GM10266 (cell line): ENCODE measurements at regions not wholly inside any gene's neighbourhood (a gene's known extent, or its start where the extent isn't known, plus 50 kb on each side); places are given as distances from the start of the nearest gene placed in this dataset.

Source experiments
- DNase-seq: peaks from one replicate; pipeline ENCODE4 v3.0.0; 2012; ENCODE audit errors: extremely low spot score
- CTCF ChIP-seq: IDR thresholded peaks from 2 replicates; pipeline ENCODE4 v1.5.1; 2012; ENCODE audit warnings: mild to moderate bottlenecking, low read depth; ENCODE audit not compliant: control insufficient read depth, insufficient read depth; ENCODE audit errors: missing control alignments

DNA sequence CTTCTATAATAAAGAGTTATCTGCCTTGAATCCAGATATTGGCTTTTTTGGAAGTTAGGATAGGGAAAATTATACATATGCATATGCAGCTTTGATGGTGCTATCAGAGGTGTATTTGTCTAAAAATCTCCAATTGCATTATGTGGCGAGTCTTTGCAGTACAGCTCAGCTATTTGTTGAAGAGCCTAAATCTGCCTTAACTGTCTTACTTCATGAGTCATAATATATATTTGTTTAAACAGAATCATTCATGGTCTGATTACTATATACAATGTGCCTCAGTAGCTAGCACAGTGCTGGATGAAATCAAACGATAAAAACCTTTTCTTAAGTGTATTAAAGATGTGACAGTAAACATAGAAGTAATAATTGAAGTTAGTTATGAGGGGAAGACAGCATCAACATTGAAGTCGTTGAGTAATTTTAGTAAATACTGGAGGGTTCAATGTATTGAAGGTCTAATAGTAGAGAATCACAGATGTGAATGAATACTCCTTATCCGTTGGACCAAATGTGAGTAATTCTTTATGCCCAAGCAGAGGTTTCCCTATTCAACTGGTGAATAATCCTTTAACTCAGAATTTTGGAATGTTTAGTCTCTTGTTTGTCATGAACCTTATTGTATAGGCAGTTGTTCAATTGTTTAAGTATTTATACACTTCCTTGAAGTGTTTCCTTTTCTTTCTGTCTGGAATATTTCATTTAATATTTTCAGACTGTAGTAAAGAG lies 74.8 kb upstream of the NAALADL2 start:
- TF ChIP-seq CTCF, result no peak

DNA sequence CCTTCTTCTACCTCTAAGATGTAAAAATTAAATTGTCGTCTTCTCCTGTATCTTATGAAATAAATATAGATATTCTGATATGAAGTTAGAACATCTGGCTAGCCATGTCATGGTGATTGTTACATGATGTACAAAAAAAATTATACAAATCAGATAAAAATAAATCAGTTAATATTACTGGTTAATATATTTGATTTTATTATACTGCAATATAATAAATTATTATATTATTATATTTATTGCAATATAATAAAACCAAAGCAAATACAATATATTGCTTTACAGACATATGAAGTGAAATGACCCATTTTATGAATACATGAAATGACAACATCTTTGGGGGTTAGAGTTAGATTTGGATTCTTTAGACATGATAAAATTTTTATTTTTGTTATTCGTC lies 72.3 kb upstream of the NAALADL2 start:
- no peak for DNase-seq
- TF ChIP-seq CTCF, result no peak

More for the DNA sequence above, 74.8 kb upstream of the NAALADL2 start:
- no peak for DNase-seq

- no peak for TF ChIP-seq CTCF
- DNase-seq, result no peak
Observed at GRCh38 chr3:174791161-174791560, 68.0 kb upstream of the NAALADL2 start.

GRCh38 chr3:174792864-174793263 lies 66.3 kb upstream of the NAALADL2 start:
- TF ChIP-seq CTCF, result no peak
- no peak for DNase-seq
